GM19468 (cell line): ENCODE measurements at regions not wholly inside any gene's neighbourhood (a gene's known extent, or its start where the extent isn't known, plus 50 kb on each side); places are given as distances from the start of the nearest gene placed in this dataset.

ENCODE experiments used
- ATAC-seq: cut with Tn5 transposase; IDR thresholded peaks from one replicate; pipeline ENCODE4 v1.9.1; 2021; ENCODE audit warnings: mild to moderate bottlenecking, moderate library complexity, moderate number of reproducible peaks; ENCODE audit not compliant: unreplicated experiment; ENCODE audit errors: extremely low read depth

GRCh38 chr1:62917314-62917713 is 133.4 kb downstream of the ATG4C start:
- ATAC-seq: no peak

GRCh38 chr1:62917805-62918204 is 133.9 kb downstream of the ATG4C start:
- ATAC-seq: no peak

- no peak for ATAC-seq
Observed at GRCh38 chr1:62918700-62919099, 134.8 kb downstream of the ATG4C start.

GRCh38 chr1:62922006-62922405 is 138.1 kb downstream of the ATG4C start:
- ATAC-seq: no peak

- ATAC-seq: no peak
Observed at GRCh38 chr1:62924983-62925790, 141.3 kb downstream of the ATG4C start.

GRCh38 chr1:62926681-62927252 is 142.8 kb downstream of the ATG4C start:
- no peak for ATAC-seq

GRCh38 chr1:62928885-62929284 is 145.0 kb downstream of the ATG4C start:
- no peak for ATAC-seq

- ATAC-seq: no peak
Observed at GRCh38 chr1:62937634-62938296, 153.8 kb downstream of the ATG4C start.

- ATAC-seq: no peak
Observed at GRCh38 chr1:62941780-62942179, 157.8 kb downstream of the ATG4C start.

GRCh38 chr1:62946511-62946910 is 162.6 kb downstream of the ATG4C start:
- no peak for ATAC-seq

- ATAC-seq: no peak
Observed at GRCh38 chr1:62951428-62951827, 167.5 kb downstream of the ATG4C start.

GRCh38 chr1:62952596-62952995 is 168.7 kb downstream of the ATG4C start:
- ATAC-seq: no peak

GRCh38 chr1:62953633-62954032 is 169.7 kb downstream of the ATG4C start:
- ATAC-seq: no peak

- ATAC-seq: no peak
Observed at GRCh38 chr1:62954758-62955157, 170.8 kb downstream of the ATG4C start.

GRCh38 chr1:62955666-62956065 is 171.7 kb downstream of the ATG4C start:
- ATAC-seq: no peak

GRCh38 chr1:62962014-62962812 is 178.3 kb downstream of the ATG4C start:
- no peak for ATAC-seq

- no peak for ATAC-seq
Observed at GRCh38 chr1:62962901-62963776, 179.2 kb downstream of the ATG4C start.

GRCh38 chr1:62964141-62964540 is 180.2 kb downstream of the ATG4C start:
- no peak for ATAC-seq

GRCh38 chr1:62967031-62967430 is 183.1 kb downstream of the ATG4C start:
- ATAC-seq: no peak

GRCh38 chr1:62977366-62977765 is 193.4 kb downstream of the ATG4C start:
- no peak for ATAC-seq
